ENCODE measurements at regions not wholly inside any gene's neighbourhood (a gene's known extent, or its start where the extent isn't known, plus 50 kb on each side); places are given as distances from the start of the nearest gene placed in this dataset.

- TF ChIP-seq EZH2phosphoT487 (IDR thresholded peaks at IDR 0.05; ENCODE audit: low read depth) (no peak), CTCF (IDR thresholded peaks at IDR 0.05; ENCODE audit: low read depth, low read length) (no peak)
Observed at GRCh38 chr1:90309806-90310205, 314.9 kb downstream of the ZNF326 start.

Data from OCI-LY3 (cell line).